Liver (tissue), 3 donors: ENCODE measurements at regions not wholly inside any gene's neighbourhood (a gene's known extent, or its start where the extent isn't known, plus 50 kb on each side); places are given as distances from the start of the nearest gene placed in this dataset.

ENCODE experiments used
- EGR1 ChIP-seq, 2 donors: IDR thresholded peaks; 2 replicates each; pipeline ENCODE4 v1.6.1; 2016 to 2018; ENCODE audit warnings: antibody characterized with exemption in 2 of 2, low read depth in 2 of 2
- GABPA ChIP-seq, 2 donors: IDR thresholded peaks in 1 of 2; conservative IDR thresholded peaks in 1 of 2; 2 replicates each; pipeline ENCODE4 v1.6.1; 2016; ENCODE audit warnings: antibody characterized with exemption in 2 of 2, mild to moderate bottlenecking in 1 of 2, moderate library complexity in 1 of 2
- HNF4A ChIP-seq, 2 donors: conservative IDR thresholded peaks; 2 replicates each; pipeline ENCODE4 v1.6.1; 2016; ENCODE audit warnings: antibody characterized with exemption in 2 of 2, mild to moderate bottlenecking in 2 of 2
- JUND ChIP-seq, 2 donors: IDR thresholded peaks; 2 replicates each; pipeline ENCODE4 v1.6.1; 2016; ENCODE audit warnings: antibody characterized with exemption in 2 of 2
- RAD21 ChIP-seq, 2 donors: IDR thresholded peaks; 2 replicates each; pipeline ENCODE4 v1.6.1; 2016; ENCODE audit warnings: antibody characterized with exemption in 2 of 2, mild to moderate bottlenecking in 2 of 2
- RXRA ChIP-seq, 2 donors: IDR thresholded peaks; 2 replicates each; pipeline ENCODE4 v1.6.1; 2017 to 2018; ENCODE audit warnings: antibody characterized with exemption in 2 of 2, mild to moderate bottlenecking in 1 of 2
- SP1 ChIP-seq: IDR thresholded peaks from 2 replicates; pipeline ENCODE4 v1.6.1; 2018; ENCODE audit warnings: antibody characterized with exemption, mild to moderate bottlenecking
- TAF1 ChIP-seq: conservative IDR thresholded peaks from 2 replicates; pipeline ENCODE4 v1.6.1; 2016; ENCODE audit warnings: antibody characterized with exemption, mild to moderate bottlenecking
- TF ChIP-seq, protein P1 (sequence below): fragments of 150-350 bp; IDR thresholded peaks from 2 replicates; pipeline ENCODE4 v1.5.1; 2017; ENCODE audit warnings: improper control_type of control experiment, low read depth, low read length; ENCODE audit not compliant: missing input control
- TF ChIP-seq, protein P2 (sequence below): IDR thresholded peaks from 2 replicates; pipeline ENCODE4 v1.6.1; 2016; ENCODE audit warnings: antibody characterized with exemption
- TF ChIP-seq, protein P3 (sequence below): IDR thresholded peaks from 2 replicates; pipeline ENCODE4 v1.6.1; 2016; ENCODE audit warnings: antibody characterized with exemption, mild to moderate bottlenecking
- TF ChIP-seq, protein P4 (sequence below): IDR thresholded peaks from 2 replicates; pipeline ENCODE4 v1.6.1; 2016; ENCODE audit warnings: antibody characterized with exemption
- donor health status: healthy.
- donor health status: healthy.

DNA sequence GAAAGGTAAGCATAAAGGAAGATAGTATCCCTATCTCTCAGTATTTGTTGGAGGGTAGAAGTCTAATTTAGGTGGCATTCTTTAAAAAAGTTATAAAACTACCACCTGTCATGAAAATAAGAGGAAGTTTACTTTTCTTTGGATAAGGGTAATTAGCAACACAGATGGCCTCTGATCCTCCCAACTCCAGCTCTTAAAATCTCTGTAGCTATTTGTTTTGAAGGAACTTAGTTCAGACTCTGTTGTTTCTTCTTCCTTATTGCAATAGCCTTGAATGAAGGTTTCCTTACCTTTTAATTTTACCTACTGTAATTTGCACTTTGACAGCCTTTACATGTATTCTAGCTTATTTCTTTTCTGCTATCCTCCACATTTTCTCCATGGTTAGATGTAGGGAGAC is 1261.3 kb downstream of the RAPGEF2 start:
- TF ChIP-seq, protein P1, sequence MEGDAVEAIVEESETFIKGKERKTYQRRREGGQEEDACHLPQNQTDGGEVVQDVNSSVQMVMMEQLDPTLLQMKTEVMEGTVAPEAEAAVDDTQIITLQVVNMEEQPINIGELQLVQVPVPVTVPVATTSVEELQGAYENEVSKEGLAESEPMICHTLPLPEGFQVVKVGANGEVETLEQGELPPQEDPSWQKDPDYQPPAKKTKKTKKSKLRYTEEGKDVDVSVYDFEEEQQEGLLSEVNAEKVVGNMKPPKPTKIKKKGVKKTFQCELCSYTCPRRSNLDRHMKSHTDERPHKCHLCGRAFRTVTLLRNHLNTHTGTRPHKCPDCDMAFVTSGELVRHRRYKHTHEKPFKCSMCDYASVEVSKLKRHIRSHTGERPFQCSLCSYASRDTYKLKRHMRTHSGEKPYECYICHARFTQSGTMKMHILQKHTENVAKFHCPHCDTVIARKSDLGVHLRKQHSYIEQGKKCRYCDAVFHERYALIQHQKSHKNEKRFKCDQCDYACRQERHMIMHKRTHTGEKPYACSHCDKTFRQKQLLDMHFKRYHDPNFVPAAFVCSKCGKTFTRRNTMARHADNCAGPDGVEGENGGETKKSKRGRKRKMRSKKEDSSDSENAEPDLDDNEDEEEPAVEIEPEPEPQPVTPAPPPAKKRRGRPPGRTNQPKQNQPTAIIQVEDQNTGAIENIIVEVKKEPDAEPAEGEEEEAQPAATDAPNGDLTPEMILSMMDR: no peak
- TF ChIP-seq, protein P2, sequence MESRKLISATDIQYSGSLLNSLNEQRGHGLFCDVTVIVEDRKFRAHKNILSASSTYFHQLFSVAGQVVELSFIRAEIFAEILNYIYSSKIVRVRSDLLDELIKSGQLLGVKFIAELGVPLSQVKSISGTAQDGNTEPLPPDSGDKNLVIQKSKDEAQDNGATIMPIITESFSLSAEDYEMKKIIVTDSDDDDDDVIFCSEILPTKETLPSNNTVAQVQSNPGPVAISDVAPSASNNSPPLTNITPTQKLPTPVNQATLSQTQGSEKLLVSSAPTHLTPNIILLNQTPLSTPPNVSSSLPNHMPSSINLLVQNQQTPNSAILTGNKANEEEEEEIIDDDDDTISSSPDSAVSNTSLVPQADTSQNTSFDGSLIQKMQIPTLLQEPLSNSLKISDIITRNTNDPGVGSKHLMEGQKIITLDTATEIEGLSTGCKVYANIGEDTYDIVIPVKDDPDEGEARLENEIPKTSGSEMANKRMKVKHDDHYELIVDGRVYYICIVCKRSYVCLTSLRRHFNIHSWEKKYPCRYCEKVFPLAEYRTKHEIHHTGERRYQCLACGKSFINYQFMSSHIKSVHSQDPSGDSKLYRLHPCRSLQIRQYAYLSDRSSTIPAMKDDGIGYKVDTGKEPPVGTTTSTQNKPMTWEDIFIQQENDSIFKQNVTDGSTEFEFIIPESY: no peak
- TF ChIP-seq, protein P3, sequence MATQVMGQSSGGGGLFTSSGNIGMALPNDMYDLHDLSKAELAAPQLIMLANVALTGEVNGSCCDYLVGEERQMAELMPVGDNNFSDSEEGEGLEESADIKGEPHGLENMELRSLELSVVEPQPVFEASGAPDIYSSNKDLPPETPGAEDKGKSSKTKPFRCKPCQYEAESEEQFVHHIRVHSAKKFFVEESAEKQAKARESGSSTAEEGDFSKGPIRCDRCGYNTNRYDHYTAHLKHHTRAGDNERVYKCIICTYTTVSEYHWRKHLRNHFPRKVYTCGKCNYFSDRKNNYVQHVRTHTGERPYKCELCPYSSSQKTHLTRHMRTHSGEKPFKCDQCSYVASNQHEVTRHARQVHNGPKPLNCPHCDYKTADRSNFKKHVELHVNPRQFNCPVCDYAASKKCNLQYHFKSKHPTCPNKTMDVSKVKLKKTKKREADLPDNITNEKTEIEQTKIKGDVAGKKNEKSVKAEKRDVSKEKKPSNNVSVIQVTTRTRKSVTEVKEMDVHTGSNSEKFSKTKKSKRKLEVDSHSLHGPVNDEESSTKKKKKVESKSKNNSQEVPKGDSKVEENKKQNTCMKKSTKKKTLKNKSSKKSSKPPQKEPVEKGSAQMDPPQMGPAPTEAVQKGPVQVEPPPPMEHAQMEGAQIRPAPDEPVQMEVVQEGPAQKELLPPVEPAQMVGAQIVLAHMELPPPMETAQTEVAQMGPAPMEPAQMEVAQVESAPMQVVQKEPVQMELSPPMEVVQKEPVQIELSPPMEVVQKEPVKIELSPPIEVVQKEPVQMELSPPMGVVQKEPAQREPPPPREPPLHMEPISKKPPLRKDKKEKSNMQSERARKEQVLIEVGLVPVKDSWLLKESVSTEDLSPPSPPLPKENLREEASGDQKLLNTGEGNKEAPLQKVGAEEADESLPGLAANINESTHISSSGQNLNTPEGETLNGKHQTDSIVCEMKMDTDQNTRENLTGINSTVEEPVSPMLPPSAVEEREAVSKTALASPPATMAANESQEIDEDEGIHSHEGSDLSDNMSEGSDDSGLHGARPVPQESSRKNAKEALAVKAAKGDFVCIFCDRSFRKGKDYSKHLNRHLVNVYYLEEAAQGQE: no peak
- TF ChIP-seq RAD21 (IDR thresholded peaks at IDR 0.05) (no peak), GABPA (IDR thresholded peaks at IDR 0.05 in 1 of 2, conservative IDR thresholded peaks at IDR 0.05 in 1 of 2) (no peak), TAF1 (no peak), SP1 (no peak), EGR1 (IDR thresholded peaks at IDR 0.05; ENCODE audit: low read depth in 2 of 2) (no peak), RXRA (IDR thresholded peaks at IDR 0.05) (no peak), HNF4A (conservative IDR thresholded peaks at IDR 0.05) (no peak), JUND (IDR thresholded peaks at IDR 0.05) (no peak)
- TF ChIP-seq, protein P4, sequence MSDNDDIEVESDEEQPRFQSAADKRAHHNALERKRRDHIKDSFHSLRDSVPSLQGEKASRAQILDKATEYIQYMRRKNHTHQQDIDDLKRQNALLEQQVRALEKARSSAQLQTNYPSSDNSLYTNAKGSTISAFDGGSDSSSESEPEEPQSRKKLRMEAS: no peak
